Motor neuron (in vitro differentiated cells): ENCODE measurements at regions not wholly inside any gene's neighbourhood (a gene's known extent, or its start where the extent isn't known, plus 50 kb on each side); places are given as distances from the start of the nearest gene placed in this dataset.

Experiments used
- ATAC-seq, 8 experiments: fragments of 200-7000 bp; cut with Tn5 transposase; replicated peaks in 6 of 8; 2 replicates each; pipeline ENCODE4 v1.8.0; 2021; ENCODE audit warnings: mild to moderate bottlenecking in 8 of 8, moderate library complexity in 8 of 8
- H3K27ac ChIP-seq, 2 donors: fragments of 250-450 bp; sonication (Bioruptor Pico); 2 replicates each; pipeline ENCODE4 v1.9.0; 2021; ENCODE audit warnings: antibody characterized with exemption in 2 of 2, mild to moderate bottlenecking in 2 of 2, moderate library complexity in 1 of 2
- H3K4me1 ChIP-seq, 2 donors: fragments of 250-450 bp; sonication (Bioruptor Pico); replicated peaks in 1 of 2; 2 replicates each; pipeline ENCODE4 v1.6.1; 2021; ENCODE audit warnings: antibody characterized with exemption in 2 of 2, mild to moderate bottlenecking in 2 of 2, moderate library complexity in 1 of 2
- H3K4me3 ChIP-seq, 5 donors: fragments of 250-450 bp; sonication (Bioruptor Pico); 2 replicates each; pipeline ENCODE4 v1.9.0; 2021; ENCODE audit warnings: antibody characterized with exemption in 5 of 5, mild to moderate bottlenecking in 5 of 5, moderate library complexity in 4 of 5
- WGBS, 10 experiments: fragments of 450-650 bp; shearing (Covaris generic); methylation state at CpG; one replicate each; pipeline ENCODE4 v1.0.0; 2022; 5-methylcytosine and 5-hydroxymethylcytosine counted together
- in situ Hi-C, 9 experiments: fragments of 400-800 bp; cut with MboI; loops; one replicate each; pipeline ENCODE4 v1.15.0; 2021; ENCODE audit warnings: low sequenced_read_pairs in 9 of 9, low pct_unique_long_range_greater_than_20kb in 2 of 9; ENCODE audit not compliant: unreplicated experiment in 9 of 9

GRCh38 chr13:34070544-34071303 lies 252.8 kb downstream of the RFC3 start:
- Histone ChIP-seq H3K4me1 (no peaks in the 10 kb centered on the region), H3K27ac (no peak overlapping the region), H3K4me3 (no peak overlapping the region)
- 41 to 100% (median 71%) methylated on average over 1 to 2 of the region's 2 CpGs; no CpG with 5 or more reads in 3 of the 10 experiments for WGBS, 10 experiments
- in situ Hi-C loops = loop anchor here in 3 of 9 experiments (10.0 to 25.0 kb wide), 3 partner anchors 133 to 258 kb away; partner anchors contain the start of gene RFC3 (in 1 of the 3)
- no peak for ATAC-seq

- ATAC-seq = peak in 3 of 8 experiments; percentile 23 to 68 (median 31)
- H3K4me1 ChIP-seq = no peaks in the 10 kb centered on the region
- 80 to 100% (median 86%) methylated on average over 1 of the region's 1 CpG; no CpG with 5 or more reads in 7 of the 10 experiments for WGBS, 10 experiments
- H3K4me3 ChIP-seq = no peak overlapping the region
- in situ Hi-C loops = loop anchor here in 2 of 9 experiments (10.0 to 25.0 kb wide), 2 partner anchors 142 to 1086 kb away; no protein-coding TSS in a partner anchor
- no peak overlapping the region for H3K27ac ChIP-seq
Observed at GRCh38 chr13:34076319-34076718, 258.4 kb downstream of the RFC3 start.

- ATAC-seq = peak in 4 of 8 experiments; percentile 45 to 72 (median 59)
- 0 to 72% (median 15%) methylated on average over 3 to 4 of the region's 4 CpGs; no CpG with 5 or more reads in 3 of the 10 experiments for WGBS, 10 experiments
Observed at GRCh38 chr13:34076943-34077703, 259.2 kb downstream of the RFC3 start.

GRCh38 chr13:34078334-34078999 lies 260.5 kb downstream of the RFC3 start:
- WGBS, 10 experiments = 42 to 79% (median 57%) methylated on average over 1 to 2 of the region's 2 CpGs; no CpG with 5 or more reads in 5 of the 10 experiments
- Histone ChIP-seq H3K27ac (no peak overlapping the region), H3K4me3 (no peak overlapping the region), H3K4me1 (no peaks in the 10 kb centered on the region)
- ATAC-seq = peak in 1 of 8 experiments; percentile 30
- in situ Hi-C loops = loop anchor here in 2 of 9 experiments (10.0 to 25.0 kb wide), 2 partner anchors 144 to 1084 kb away; no protein-coding TSS in a partner anchor

More at GRCh38 chr13:34076943-34077703, 259.2 kb downstream of the RFC3 start:
- no peak overlapping the region for H3K4me3 ChIP-seq
- no peak overlapping the region for H3K27ac ChIP-seq
- H3K4me1 ChIP-seq = no peaks in the 10 kb centered on the region
- in situ Hi-C loops = loop anchor here in 2 of 9 experiments (10.0 to 25.0 kb wide), 2 partner anchors 142 to 1085 kb away; no protein-coding TSS in a partner anchor

- H3K27ac ChIP-seq = no peak overlapping the region
- WGBS, 10 experiments = 38 to 100% (median 83%) methylated on average over 1 to 2 of the region's 2 CpGs; no CpG with 5 or more reads in 3 of the 10 experiments
- H3K4me1 ChIP-seq = no peaks in the 10 kb centered on the region
- in situ Hi-C loops = loop anchor here in 2 of 9 experiments (25.0 kb wide), 1 partner anchor 1077 kb away; no protein-coding TSS in a partner anchor
- no peak overlapping the region for H3K4me3 ChIP-seq
- ATAC-seq = no peak
Observed at GRCh38 chr13:34085204-34085603, 267.3 kb downstream of the RFC3 start.

GRCh38 chr13:34086281-34086680 lies 268.3 kb downstream of the RFC3 start:
- no peak for ATAC-seq
- in situ Hi-C loops = loop anchor here in 2 of 9 experiments (25.0 kb wide), 1 partner anchor 1076 kb away; no protein-coding TSS in a partner anchor
- WGBS, 10 experiments = 47 to 100% (median 67%) methylated on average over 1 to 2 of the region's 2 CpGs; no CpG with 5 or more reads in 1 of the 10 experiments

GRCh38 chr13:34087791-34088190 lies 269.8 kb downstream of the RFC3 start:
- no peak overlapping the region for H3K27ac ChIP-seq
- in situ Hi-C loops = loop anchor here in 2 of 9 experiments (25.0 kb wide), 1 partner anchor 1075 kb away; no protein-coding TSS in a partner anchor
- H3K4me3 ChIP-seq = no peak overlapping the region
- H3K4me1 ChIP-seq = no peaks in the 10 kb centered on the region
- no peak for ATAC-seq
- 0 to 90% (median 79%) methylated on average over 1 to 4 of the region's 4 CpGs; no CpG with 5 or more reads in 3 of the 10 experiments for WGBS, 10 experiments

More at GRCh38 chr13:34086281-34086680, 268.3 kb downstream of the RFC3 start:
- Histone ChIP-seq H3K27ac (no peak overlapping the region), H3K4me3 (no peak overlapping the region), H3K4me1 (no peaks in the 10 kb centered on the region)

- WGBS, 10 experiments = 57 to 100% (median 80%) methylated on average over 1 to 4 of the region's 4 CpGs
- ATAC-seq = no peak
- H3K27ac ChIP-seq = no peak overlapping the region
- in situ Hi-C loops = no loop called here
- H3K4me3 ChIP-seq = no peak overlapping the region
- peaks cover 0 to 4% of the 10 kb centered on the region in 2 donors for H3K4me1 ChIP-seq
Observed at GRCh38 chr13:34103854-34104253, 285.9 kb downstream of the RFC3 start.

- Histone ChIP-seq H3K27ac (no peak overlapping the region), H3K4me3 (no peak overlapping the region), H3K4me1 (peaks cover 0 to 4% of the 10 kb centered on the region in 2 donors)
- 48 to 93% (median 82%) methylated on average over 2 to 4 of the region's 4 CpGs for WGBS, 10 experiments
- in situ Hi-C loops = no loop called here
- no peak for ATAC-seq
Observed at GRCh38 chr13:34104853-34105252, 286.9 kb downstream of the RFC3 start.

- in situ Hi-C loops = no loop called here
- Histone ChIP-seq H3K4me3 (no peak overlapping the region), H3K4me1 (peaks cover 0 to 4% of the 10 kb centered on the region in 2 donors), H3K27ac (no peak overlapping the region)
- 40 to 100% (median 80%) methylated on average over 1 of the region's 1 CpG; no CpG with 5 or more reads in 3 of the 10 experiments for WGBS, 10 experiments
- peak in 2 of 8 experiments; percentile 8 to 76 for ATAC-seq
Observed at GRCh38 chr13:34107806-34108205, 289.9 kb downstream of the RFC3 start.

- peak in 1 of 8 experiments; percentile 72 for ATAC-seq
- in situ Hi-C loops = no loop called here
- Histone ChIP-seq H3K4me3 (no peak overlapping the region), H3K27ac (no peak overlapping the region), H3K4me1 (peaks cover 0 to 4% of the 10 kb centered on the region in 2 donors)
- WGBS, 10 experiments = 25 to 100% (median 94%) methylated on average over 1 to 2 of the region's 2 CpGs; no CpG with 5 or more reads in 2 of the 10 experiments
Observed at GRCh38 chr13:34108410-34108809, 290.5 kb downstream of the RFC3 start.

GRCh38 chr13:34114581-34114980 lies 296.6 kb downstream of the RFC3 start:
- in situ Hi-C loops = no loop called here
- 45 to 90% (median 67%) methylated on average over 1 to 3 of the region's 3 CpGs; no CpG with 5 or more reads in 3 of the 10 experiments for WGBS, 10 experiments
- Histone ChIP-seq H3K4me3 (no peak overlapping the region), H3K4me1 (peaks cover 0 to 5% of the 10 kb centered on the region in 2 donors), H3K27ac (no peak overlapping the region)
- ATAC-seq = no peak
